IMR-90 (cell line): ENCODE measurements at regions not wholly inside any gene's neighbourhood (a gene's known extent, or its start where the extent isn't known, plus 50 kb on each side); places are given as distances from the start of the nearest gene placed in this dataset.

Experiments used
- ATAC-seq: fragments of 200-7000 bp; cut with Tn5 transposase; 2 replicates; pipeline ENCODE4 v1.9.1; 2020; ENCODE audit warnings: low read depth, mild to moderate bottlenecking, moderate library complexity
- BruUV-seq: library from RNA; stranded (reverse); fragments of 400-500 nt; replicated peaks from 2 replicates; lab custom pipeline; 2021; lab: Mats Ljungman, UMichigan
- CTCF ChIA-PET: fragments of 300-600 bp; formaldehyde crosslinking; extraction: SDS; loops from one replicate; lab custom pipeline; 2021; ENCODE audit warnings: antibody characterized with exemption; lab: Yijun Ruan, JAX
- POLR2A ChIA-PET: fragments of 300-600 bp; sonication (Branson Sonifier 250); formaldehyde crosslinking; loops from one replicate; lab custom pipeline; 2022; ENCODE audit warnings: antibody characterized with exemption; ENCODE audit not compliant: unreplicated experiment; lab: Charles Lee
- DNase-seq: peaks from one replicate; pipeline ENCODE4 v3.0.0; 2013
- H2AFZ ChIP-seq: replicated peaks from 2 replicates; pipeline ENCODE3; 2013; ENCODE audit warnings: low read length, mild to moderate bottlenecking; ENCODE audit not compliant: poor library complexity
- H2AK5ac ChIP-seq: 2 replicates; pipeline ENCODE4 v1.6.1; 2013; ENCODE audit warnings: low read depth, low read length, inconsistent platforms
- H2AK9ac ChIP-seq: replicated peaks from 2 replicates; pipeline ENCODE3; 2013; ENCODE audit warnings: mild to moderate bottlenecking, low read depth, low read length, moderate library complexity; ENCODE audit not compliant: poor library complexity
- H2BK120ac ChIP-seq: 2 replicates; pipeline ENCODE4 v1.6.1; 2013; ENCODE audit warnings: low read depth, low read length, inconsistent platforms
- H2BK15ac ChIP-seq: 3 replicates; pipeline ENCODE4 v1.6.1; 2013; ENCODE audit warnings: low read depth, low read length, inconsistent platforms
- H2BK20ac ChIP-seq: 2 replicates; pipeline ENCODE4 v1.6.1; 2013; ENCODE audit warnings: low read depth, mild to moderate bottlenecking, inconsistent platforms, low read length, moderate library complexity
- H2BK5ac ChIP-seq: 2 replicates; pipeline ENCODE4 v1.6.1; 2013; ENCODE audit warnings: mild to moderate bottlenecking, low read depth, low read length, inconsistent platforms; ENCODE audit not compliant: poor library complexity, severe bottlenecking
- H3K14ac ChIP-seq: replicated peaks from 2 replicates; pipeline ENCODE4 v1.6.1; 2013; ENCODE audit warnings: low read depth, low read length, inconsistent platforms
- H3K18ac ChIP-seq: 2 replicates; pipeline ENCODE4 v1.6.1; 2013; ENCODE audit warnings: low read depth, low read length, control low read depth
- H3K23ac ChIP-seq: 2 replicates; pipeline ENCODE4 v1.6.1; 2013; ENCODE audit warnings: low read depth, low read length, inconsistent platforms
- H3K27ac ChIP-seq: 2 replicates; pipeline ENCODE4 v1.5.1; 2013; ENCODE audit warnings: mild to moderate bottlenecking, control low read depth, low read length; ENCODE audit not compliant: insufficient read depth
- H3K27me3 ChIP-seq: 2 replicates; pipeline ENCODE4 v1.6.1; 2013; ENCODE audit warnings: low read length; ENCODE audit not compliant: control insufficient read depth, insufficient read depth
- H3K36me3 ChIP-seq: 2 replicates; pipeline ENCODE4 v1.6.1; 2013; ENCODE audit warnings: low read length, mixed read lengths; ENCODE audit not compliant: control insufficient read depth, insufficient read depth
- H3K4ac ChIP-seq: 2 replicates; pipeline ENCODE4 v1.6.1; 2013; ENCODE audit warnings: low read depth, low read length, inconsistent platforms
- H3K4me1 ChIP-seq: 2 replicates; pipeline ENCODE4 v1.6.1; 2013; ENCODE audit warnings: low read length, mixed read lengths; ENCODE audit not compliant: control insufficient read depth, insufficient read depth
- H3K4me2 ChIP-seq: 2 replicates; pipeline ENCODE4 v1.6.1; 2013; ENCODE audit warnings: low read depth, mild to moderate bottlenecking, control low read depth, low read length, moderate library complexity
- H3K4me3 ChIP-seq: 2 replicates; pipeline ENCODE4 v1.5.1; 2013; ENCODE audit warnings: low read depth, mild to moderate bottlenecking, control low read depth, low read length, moderate library complexity; ENCODE audit not compliant: insufficient read depth
- H3K56ac ChIP-seq: 2 replicates; pipeline ENCODE4 v1.6.1; 2013; ENCODE audit warnings: low read length, inconsistent platforms; ENCODE audit not compliant: insufficient read depth; ENCODE audit errors: extremely low read depth
- H3K79me1 ChIP-seq, 2 experiments: 2 replicates each; pipeline ENCODE4 v1.6.1; 2013; ENCODE audit warnings: low read length in 2 of 2, inconsistent platforms in 1 of 2, low read depth in 1 of 2
- H3K9ac ChIP-seq: 2 replicates; pipeline ENCODE4 v1.6.1; 2013; ENCODE audit warnings: low read depth, low read length, control low read depth
- H3K9me1 ChIP-seq: 2 replicates; pipeline ENCODE4 v1.6.1; 2013; ENCODE audit warnings: low read length, inconsistent platforms; ENCODE audit not compliant: insufficient read depth
- H3K9me3 ChIP-seq: 2 replicates; pipeline ENCODE4 v1.6.1; 2013; ENCODE audit warnings: low read length; ENCODE audit not compliant: control insufficient read depth, insufficient read depth
- H4K20me1 ChIP-seq: 2 replicates; pipeline ENCODE4 v1.6.1; 2013; ENCODE audit warnings: low read length, inconsistent platforms; ENCODE audit not compliant: insufficient read depth
- H4K5ac ChIP-seq: 2 replicates; pipeline ENCODE4 v1.6.1; 2013; ENCODE audit warnings: mild to moderate bottlenecking, low read depth, low read length, control low read depth
- H4K8ac ChIP-seq, 2 experiments: 2 replicates each; pipeline ENCODE4 v1.6.1; 2013; ENCODE audit warnings: low read depth in 2 of 2, low read length in 2 of 2, control low read depth in 1 of 2, inconsistent platforms in 1 of 2
- H4K91ac ChIP-seq: 2 replicates; pipeline ENCODE4 v1.6.1; 2013; ENCODE audit warnings: low read depth, low read length, inconsistent platforms; ENCODE audit not compliant: insufficient read depth
- BHLHE40 ChIP-seq: fragments of 150-350 bp; IDR thresholded peaks from 2 replicates; pipeline ENCODE4 v1.6.1; 2016; ENCODE audit warnings: mild to moderate bottlenecking, low read depth, low read length
- CEBPB ChIP-seq: IDR thresholded peaks from 2 replicates; pipeline ENCODE4 v1.6.1; 2012; ENCODE audit warnings: low read depth, low read length, improper control_type of control experiment
- CHD1 ChIP-seq: IDR thresholded peaks from 2 replicates; pipeline ENCODE4 v1.6.1; 2012; ENCODE audit warnings: low read depth, low read length, improper control_type of control experiment
- ELK1 ChIP-seq: fragments of 150-350 bp; IDR thresholded peaks from 2 replicates; pipeline ENCODE4 v1.6.1; 2016; ENCODE audit warnings: low read depth, mild to moderate bottlenecking, low read length, moderate library complexity, borderline replicate concordance
- FOS ChIP-seq: fragments of 150-350 bp; IDR thresholded peaks from 2 replicates; pipeline ENCODE4 v1.6.1; 2016; ENCODE audit warnings: low read depth, low read length
- MAZ ChIP-seq: IDR thresholded peaks from 2 replicates; pipeline ENCODE4 v1.6.1; 2012; ENCODE audit warnings: low read depth, mild to moderate bottlenecking, low read length, improper control_type of control experiment, moderate library complexity, borderline replicate concordance
- POLR2A ChIP-seq: IDR thresholded peaks from 2 replicates; pipeline ENCODE4 v1.6.1; 2012; ENCODE audit warnings: mild to moderate bottlenecking, low read depth, low read length
- RAD21 ChIP-seq: IDR thresholded peaks from 2 replicates; pipeline ENCODE4 v1.6.1; 2012; ENCODE audit warnings: low read length, improper control_type of control experiment
- RCOR1 ChIP-seq: IDR thresholded peaks from 2 replicates; pipeline ENCODE4 v1.6.1; 2012; ENCODE audit warnings: mild to moderate bottlenecking, low read length, improper control_type of control experiment; ENCODE audit not compliant: insufficient replicate concordance
- SMC3 ChIP-seq: fragments of 150-350 bp; IDR thresholded peaks from 2 replicates; pipeline ENCODE4 v1.6.1; 2016; ENCODE audit warnings: low read depth, mild to moderate bottlenecking, antibody characterized with exemption, low read length, moderate library complexity
- WGBS, 2 experiments: methylation state at CpG; one replicate each; pipeline versions ENCODE4 v1.1.5 to v1.1.7; 2013; ENCODE audit warnings: missing lambda C conversion rate in 2 of 2; ENCODE audit not compliant: insufficient read length in 1 of 2; ENCODE audit errors: extremely low coverage in 2 of 2; 5-methylcytosine and 5-hydroxymethylcytosine counted together
- dilution Hi-C: fragments of 300-500 bp; cut with HindIII; formaldehyde crosslinking; loops from one replicate; pipeline ENCODE4 v1.14.3; 2018; ENCODE audit warnings: low sequenced_read_pairs; ENCODE audit not compliant: unreplicated experiment
- in situ Hi-C: fragments of 300-500 bp; cut with MboI; formaldehyde crosslinking; loops from 3 replicates; pipeline ENCODE4 v1.14.3; 2019; ENCODE audit warnings: low sequenced_read_pairs, inconsistent platforms, mixed read lengths
- intact Hi-C: fragments of 100-400 bp; cut with micrococcal nuclease; formaldehyde crosslinking; loops from 2 replicates; pipeline ENCODE4 v1.10.0; 2022
- TF ChIP-seq, protein P1 (sequence below): fragments of 150-350 bp; IDR thresholded peaks from 2 replicates; pipeline ENCODE4 v1.6.1; 2017; ENCODE audit warnings: mild to moderate bottlenecking, antibody characterized with exemption, low read length, low read depth
- TF ChIP-seq, protein P2 (sequence below): conservative IDR thresholded peaks from 2 replicates; pipeline ENCODE4 v1.5.1; 2012; ENCODE audit warnings: mild to moderate bottlenecking, low read depth, low read length, improper control_type of control experiment

GRCh38 chr6:6946206-6947155 is 161.3 kb upstream of the RREB1 start:
- no peak for ATAC-seq
- Histone ChIP-seq H3K14ac (no peak overlapping the region), H3K56ac (no peak overlapping the region), H2BK20ac (no peak overlapping the region), H3K4me3 (no peak overlapping the region), H4K8ac (no peak overlapping the region), H3K27me3 (no peaks in the 10 kb centered on the region; the same call in 1 of the 2 replicates), H3K23ac (no peak overlapping the region), H3K9me3 (peaks cover 2% of the 10 kb centered on the region; the same call in 1 of the 2 replicates), H4K91ac (no peak overlapping the region), H2BK5ac (no peak overlapping the region), H3K27ac (no peak overlapping the region), H3K18ac (no peak overlapping the region), H3K4ac (no peak overlapping the region), H2BK15ac (no peak overlapping the region), H4K5ac (no peak overlapping the region), H4K20me1 (no peaks in the 10 kb centered on the region), H3K79me1 (no peaks in the 10 kb centered on the region), H3K9me1 (no peaks in the 10 kb centered on the region), H3K36me3 (no peaks in the 10 kb centered on the region), H3K4me1 (no peaks in the 10 kb centered on the region), H2AFZ (no peak overlapping the region), H3K9ac (no peak overlapping the region), H2AK9ac (no peak overlapping the region), H2AK5ac (no peak overlapping the region), H2BK120ac (no peak overlapping the region), H3K4me2 (no peak overlapping the region)
- no TSS peak for BruUV-seq
- CTCF ChIA-PET = no interaction called here
- intact Hi-C loops = no loop called here
- dilution Hi-C loops = no loop called here
- no peak for TF ChIP-seq SMC3
- TF ChIP-seq, protein P1, sequence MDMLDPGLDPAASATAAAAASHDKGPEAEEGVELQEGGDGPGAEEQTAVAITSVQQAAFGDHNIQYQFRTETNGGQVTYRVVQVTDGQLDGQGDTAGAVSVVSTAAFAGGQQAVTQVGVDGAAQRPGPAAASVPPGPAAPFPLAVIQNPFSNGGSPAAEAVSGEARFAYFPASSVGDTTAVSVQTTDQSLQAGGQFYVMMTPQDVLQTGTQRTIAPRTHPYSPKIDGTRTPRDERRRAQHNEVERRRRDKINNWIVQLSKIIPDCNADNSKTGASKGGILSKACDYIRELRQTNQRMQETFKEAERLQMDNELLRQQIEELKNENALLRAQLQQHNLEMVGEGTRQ = no peak
- no peak for TF ChIP-seq CHD1
- no peak for TF ChIP-seq RAD21
- TF ChIP-seq, protein P2, sequence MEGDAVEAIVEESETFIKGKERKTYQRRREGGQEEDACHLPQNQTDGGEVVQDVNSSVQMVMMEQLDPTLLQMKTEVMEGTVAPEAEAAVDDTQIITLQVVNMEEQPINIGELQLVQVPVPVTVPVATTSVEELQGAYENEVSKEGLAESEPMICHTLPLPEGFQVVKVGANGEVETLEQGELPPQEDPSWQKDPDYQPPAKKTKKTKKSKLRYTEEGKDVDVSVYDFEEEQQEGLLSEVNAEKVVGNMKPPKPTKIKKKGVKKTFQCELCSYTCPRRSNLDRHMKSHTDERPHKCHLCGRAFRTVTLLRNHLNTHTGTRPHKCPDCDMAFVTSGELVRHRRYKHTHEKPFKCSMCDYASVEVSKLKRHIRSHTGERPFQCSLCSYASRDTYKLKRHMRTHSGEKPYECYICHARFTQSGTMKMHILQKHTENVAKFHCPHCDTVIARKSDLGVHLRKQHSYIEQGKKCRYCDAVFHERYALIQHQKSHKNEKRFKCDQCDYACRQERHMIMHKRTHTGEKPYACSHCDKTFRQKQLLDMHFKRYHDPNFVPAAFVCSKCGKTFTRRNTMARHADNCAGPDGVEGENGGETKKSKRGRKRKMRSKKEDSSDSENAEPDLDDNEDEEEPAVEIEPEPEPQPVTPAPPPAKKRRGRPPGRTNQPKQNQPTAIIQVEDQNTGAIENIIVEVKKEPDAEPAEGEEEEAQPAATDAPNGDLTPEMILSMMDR = no peak
- no peak for TF ChIP-seq MAZ
- TF ChIP-seq CEBPB = no peak
- no peak for TF ChIP-seq BHLHE40
- no peak for TF ChIP-seq RCOR1
- TF ChIP-seq FOS = no peak
- TF ChIP-seq ELK1 = no peak
- TF ChIP-seq POLR2A = no peak
- in situ Hi-C loops = no loop called here
- WGBS, 2 experiments = no CpG with 5 or more reads among the region's 8 CpGs
- POLR2A ChIA-PET = no interaction called here
- no peak for DNase-seq
